ENCODE measurements at regions not wholly inside any gene's neighbourhood (a gene's known extent, or its start where the extent isn't known, plus 50 kb on each side); places are given as distances from the start of the nearest gene placed in this dataset.

- TF ChIP-seq CTCF (IDR thresholded peaks at IDR 0.05; ENCODE audit: low read depth, low read length, missing input control) = no peak
- no peak for TF ChIP-seq ZBTB33 (IDR thresholded peaks at IDR 0.05)
Measured at GRCh38 chr5:101897914-101898313, 398.2 kb downstream of the SLCO4C1 start.

Measured in liver (tissue), 2 donors.